ENCODE measurements at regions not wholly inside any gene's neighbourhood (a gene's known extent, or its start where the extent isn't known, plus 50 kb on each side); places are given as distances from the start of the nearest gene placed in this dataset.

GRCh38 chr5:74369173-74369572 is 271.4 kb downstream of the ENC1 start:
- TF ChIP-seq POU2F2 (IDR thresholded peaks at IDR 0.05; ENCODE audit: low read depth, low read length), result no peak
- TF ChIP-seq POLR2AphosphoS5 (IDR thresholded peaks at IDR 0.05; ENCODE audit: low read depth, low read length), result no peak
- no peak for TF ChIP-seq POLR2A (IDR thresholded peaks at IDR 0.05; ENCODE audit: low read depth, low read length)
- no peak for TF ChIP-seq SPI1 (IDR thresholded peaks at IDR 0.05; ENCODE audit: low read depth, low read length)
- no peak for TF ChIP-seq TAF1 (IDR thresholded peaks at IDR 0.05; ENCODE audit: low read depth, low read length)
- no peak for TF ChIP-seq PAX5 (IDR thresholded peaks at IDR 0.05; ENCODE audit: insufficient read depth, low read length, severe bottlenecking)
- DNase-seq (ENCODE audit: insufficient read length, low spot score), result no peak
- FAIRE-seq, result no peak

GRCh38 chr5:74367934-74368333 is 272.6 kb downstream of the ENC1 start:
- FAIRE-seq, result no peak
- TF ChIP-seq SPI1 (IDR thresholded peaks at IDR 0.05; ENCODE audit: low read depth, low read length) (no peak), TAF1 (IDR thresholded peaks at IDR 0.05; ENCODE audit: low read depth, low read length) (no peak), POLR2A (IDR thresholded peaks at IDR 0.05; ENCODE audit: low read depth, low read length) (no peak), PAX5 (IDR thresholded peaks at IDR 0.05; ENCODE audit: insufficient read depth, low read length, severe bottlenecking) (no peak), POU2F2 (IDR thresholded peaks at IDR 0.05; ENCODE audit: low read depth, low read length) (no peak)
- DNase-seq (ENCODE audit: insufficient read length, low spot score), result no peak

- DNase-seq (ENCODE audit: insufficient read length, low spot score), result no peak
- no peak for FAIRE-seq
- TF ChIP-seq TAF1 (IDR thresholded peaks at IDR 0.05; ENCODE audit: low read depth, low read length) (no peak), POLR2AphosphoS5 (IDR thresholded peaks at IDR 0.05; ENCODE audit: low read depth, low read length) (no peak), POU2F2 (IDR thresholded peaks at IDR 0.05; ENCODE audit: low read depth, low read length) (no peak), PAX5 (IDR thresholded peaks at IDR 0.05; ENCODE audit: insufficient read depth, low read length, severe bottlenecking) (no peak), POLR2A (IDR thresholded peaks at IDR 0.05; ENCODE audit: low read depth, low read length) (no peak), SPI1 (IDR thresholded peaks at IDR 0.05; ENCODE audit: low read depth, low read length) (no peak)
Measured at GRCh38 chr5:74367241-74367733, 273.2 kb downstream of the ENC1 start.

GRCh38 chr5:74365723-74366122 is 274.8 kb downstream of the ENC1 start:
- FAIRE-seq (no peak), DNase-seq (ENCODE audit: insufficient read length, low spot score) (no peak)
- no peak for TF ChIP-seq TAF1 (IDR thresholded peaks at IDR 0.05; ENCODE audit: low read depth, low read length)

GRCh38 chr5:74364507-74364906 is 276.0 kb downstream of the ENC1 start:
- DNase-seq (ENCODE audit: insufficient read length, low spot score) (no peak), FAIRE-seq (no peak)
- TF ChIP-seq POLR2A (IDR thresholded peaks at IDR 0.05; ENCODE audit: low read depth, low read length), result no peak
- TF ChIP-seq TAF1 (IDR thresholded peaks at IDR 0.05; ENCODE audit: low read depth, low read length), result no peak
- no peak for TF ChIP-seq POLR2AphosphoS5 (IDR thresholded peaks at IDR 0.05; ENCODE audit: low read depth, low read length)
- TF ChIP-seq SPI1 (IDR thresholded peaks at IDR 0.05; ENCODE audit: low read depth, low read length), result no peak
- TF ChIP-seq PAX5 (IDR thresholded peaks at IDR 0.05; ENCODE audit: insufficient read depth, low read length, severe bottlenecking), result no peak
- no peak for TF ChIP-seq POU2F2 (IDR thresholded peaks at IDR 0.05; ENCODE audit: low read depth, low read length)

GRCh38 chr5:74363603-74364205 is 276.8 kb downstream of the ENC1 start:
- TF ChIP-seq POLR2AphosphoS5 (IDR thresholded peaks at IDR 0.05; ENCODE audit: low read depth, low read length) (no peak), POLR2A (IDR thresholded peaks at IDR 0.05; ENCODE audit: low read depth, low read length) (no peak), SPI1 (IDR thresholded peaks at IDR 0.05; ENCODE audit: low read depth, low read length) (no peak), PAX5 (IDR thresholded peaks at IDR 0.05; ENCODE audit: insufficient read depth, low read length, severe bottlenecking) (no peak), TAF1 (IDR thresholded peaks at IDR 0.05; ENCODE audit: low read depth, low read length) (no peak), POU2F2 (IDR thresholded peaks at IDR 0.05; ENCODE audit: low read depth, low read length) (no peak)
- DNase-seq (ENCODE audit: insufficient read length, low spot score), result no peak
- no peak for FAIRE-seq

GRCh38 chr5:74361406-74362358 is 278.8 kb downstream of the ENC1 start:
- DNase-seq (ENCODE audit: insufficient read length, low spot score) (no peak), FAIRE-seq (no peak)
- TF ChIP-seq PAX5 (IDR thresholded peaks at IDR 0.05; ENCODE audit: insufficient read depth, low read length, severe bottlenecking) (no peak), SPI1 (IDR thresholded peaks at IDR 0.05; ENCODE audit: low read depth, low read length) (no peak), POLR2A (IDR thresholded peaks at IDR 0.05; ENCODE audit: low read depth, low read length) (no peak), TAF1 (IDR thresholded peaks at IDR 0.05; ENCODE audit: low read depth, low read length) (no peak), POLR2AphosphoS5 (IDR thresholded peaks at IDR 0.05; ENCODE audit: low read depth, low read length) (no peak), POU2F2 (IDR thresholded peaks at IDR 0.05; ENCODE audit: low read depth, low read length) (no peak)

- no peak for DNase-seq (ENCODE audit: insufficient read length, low spot score)
Measured at GRCh38 chr5:74360535-74361210, 279.9 kb downstream of the ENC1 start.

GRCh38 chr5:74357827-74358226 is 282.7 kb downstream of the ENC1 start:
- TF ChIP-seq TAF1 (IDR thresholded peaks at IDR 0.05; ENCODE audit: low read depth, low read length), result no peak
- TF ChIP-seq POLR2AphosphoS5 (IDR thresholded peaks at IDR 0.05; ENCODE audit: low read depth, low read length), result no peak
- DNase-seq (ENCODE audit: insufficient read length, low spot score) (no peak), FAIRE-seq (no peak)

More at GRCh38 chr5:74360535-74361210, 279.9 kb downstream of the ENC1 start:
- no peak for FAIRE-seq
- TF ChIP-seq POU2F2 (IDR thresholded peaks at IDR 0.05; ENCODE audit: low read depth, low read length) (no peak), POLR2AphosphoS5 (IDR thresholded peaks at IDR 0.05; ENCODE audit: low read depth, low read length) (no peak), TAF1 (IDR thresholded peaks at IDR 0.05; ENCODE audit: low read depth, low read length) (no peak), SPI1 (IDR thresholded peaks at IDR 0.05; ENCODE audit: low read depth, low read length) (no peak), POLR2A (IDR thresholded peaks at IDR 0.05; ENCODE audit: low read depth, low read length) (no peak), PAX5 (IDR thresholded peaks at IDR 0.05; ENCODE audit: insufficient read depth, low read length, severe bottlenecking) (no peak)

Data from GM12891 (cell line).